ENCODE measurements at regions not wholly inside any gene's neighbourhood (a gene's known extent, or its start where the extent isn't known, plus 50 kb on each side); places are given as distances from the start of the nearest gene placed in this dataset.

- H3K9me3 ChIP-seq, result no peaks in the 10 kb centered on the region
- no peaks in the 10 kb centered on the region for H3K36me3 ChIP-seq
- H3K27me3 ChIP-seq, result no peaks in the 10 kb centered on the region
- no peak overlapping the region for H3K4me3 ChIP-seq
- TF ChIP-seq POLR2A (IDR thresholded peaks at IDR 0.05), result no peak
- TF ChIP-seq CTCF (IDR thresholded peaks at IDR 0.05), result no peak
- intact Hi-C loops (cut with DNase I; ENCODE audit: low total_unique reads), result no loop called here
- no peak for DNase-seq
- H3K4me1 ChIP-seq, result no peaks in the 10 kb centered on the region
- no peak overlapping the region for H3K27ac ChIP-seq
Observed at GRCh38 chr6:168866534-168866933, 387.1 kb downstream of the THBS2 start.

- TF ChIP-seq CTCF (IDR thresholded peaks at IDR 0.05) (no peak), POLR2A (IDR thresholded peaks at IDR 0.05) (no peak)
- H3K27me3 ChIP-seq, result no peaks in the 10 kb centered on the region
- no peaks in the 10 kb centered on the region for H3K4me1 ChIP-seq
- H3K4me3 ChIP-seq, result no peak overlapping the region
- no peak for DNase-seq
- no peak overlapping the region for H3K27ac ChIP-seq
- no peaks in the 10 kb centered on the region for H3K9me3 ChIP-seq
- intact Hi-C loops (cut with DNase I; ENCODE audit: low total_unique reads), result no loop called here
- H3K36me3 ChIP-seq, result no peaks in the 10 kb centered on the region
Observed at GRCh38 chr6:168865522-168865921, 388.1 kb downstream of the THBS2 start.

DNA sequence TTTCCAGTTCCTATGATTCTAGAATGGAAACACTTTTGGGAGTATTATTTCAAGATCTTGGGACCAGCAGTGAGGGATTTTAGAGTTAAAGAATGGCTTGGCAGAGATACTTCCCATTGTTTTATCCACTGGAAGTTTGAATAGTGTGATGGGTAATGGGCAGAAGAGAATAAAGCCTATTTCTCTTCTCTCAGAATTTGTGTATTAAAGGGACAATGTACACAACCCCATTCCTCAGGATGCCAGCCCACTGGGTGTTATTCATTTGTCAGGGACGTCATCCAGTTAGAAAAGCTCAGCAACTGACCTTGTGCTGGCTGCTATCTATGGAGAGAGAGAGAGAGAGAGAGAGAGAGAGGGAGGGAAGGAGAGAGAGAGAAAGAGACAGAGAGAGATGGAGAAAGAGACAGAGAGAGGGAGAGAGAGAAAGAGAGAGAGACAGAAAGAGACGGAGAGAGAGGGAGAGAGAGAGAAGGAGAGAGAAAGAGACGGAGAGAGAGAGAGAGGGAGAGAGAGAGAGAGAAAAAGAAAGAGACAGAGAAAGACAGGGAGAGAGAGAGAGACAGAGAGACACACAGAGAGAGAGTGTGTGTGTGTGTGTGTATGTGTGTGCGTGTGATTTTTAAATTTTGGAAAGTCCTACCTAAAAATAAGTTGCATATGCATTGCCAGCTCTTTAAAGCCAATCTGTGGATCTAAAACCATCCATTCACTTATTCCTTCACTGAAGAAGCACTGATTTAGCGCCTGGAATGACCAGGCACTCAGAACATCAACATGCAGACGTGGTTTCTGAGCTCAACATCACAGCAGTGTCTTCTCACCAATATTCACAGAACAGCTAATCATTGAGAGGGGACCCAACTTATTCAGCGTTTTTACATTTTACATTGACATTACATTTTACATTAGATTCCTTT, 388.8 kb downstream of the THBS2 start:
- H3K4me1 ChIP-seq, result no peaks in the 10 kb centered on the region
- no peak overlapping the region for H3K27ac ChIP-seq
- H3K27me3 ChIP-seq, result no peaks in the 10 kb centered on the region
- no peaks in the 10 kb centered on the region for H3K36me3 ChIP-seq
- H3K4me3 ChIP-seq, result no peak overlapping the region
- no peaks in the 10 kb centered on the region for H3K9me3 ChIP-seq
- intact Hi-C loops (cut with DNase I; ENCODE audit: low total_unique reads), result no loop called here
- DNase-seq, result no peak
- TF ChIP-seq POLR2A (IDR thresholded peaks at IDR 0.05) (no peak), CTCF (IDR thresholded peaks at IDR 0.05) (no peak)

DNA sequence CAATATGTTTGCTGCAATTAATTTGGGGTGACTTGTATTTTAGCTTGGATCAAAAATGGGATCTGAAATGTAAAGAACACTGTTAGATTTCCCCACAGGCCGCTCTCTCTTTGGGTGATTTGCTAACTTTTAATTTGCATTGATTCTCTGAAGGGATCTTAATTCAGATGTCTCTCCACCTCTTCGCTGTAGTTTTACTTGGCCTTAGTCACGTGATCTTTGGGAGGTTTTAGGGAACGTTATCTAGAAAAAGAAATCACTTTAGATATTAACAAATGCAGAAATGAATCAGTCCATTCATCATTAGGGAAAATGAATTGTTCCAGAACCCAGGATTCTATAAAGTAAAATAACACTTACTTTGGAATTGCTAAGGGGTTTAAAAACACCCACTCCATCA, 390.2 kb downstream of the THBS2 start:
- intact Hi-C loops (cut with DNase I; ENCODE audit: low total_unique reads), result no loop called here
- no peak overlapping the region for H3K27ac ChIP-seq
- no peaks in the 10 kb centered on the region for H3K4me1 ChIP-seq
- H3K36me3 ChIP-seq, result no peaks in the 10 kb centered on the region
- TF ChIP-seq POLR2A (IDR thresholded peaks at IDR 0.05) (no peak), CTCF (IDR thresholded peaks at IDR 0.05) (no peak)
- H3K4me3 ChIP-seq, result no peak overlapping the region
- DNase-seq, result no peak
- no peaks in the 10 kb centered on the region for H3K27me3 ChIP-seq
- H3K9me3 ChIP-seq, result no peaks in the 10 kb centered on the region

- intact Hi-C loops (cut with DNase I; ENCODE audit: low total_unique reads), result no loop called here
- DNase-seq, result no peak
- H3K27me3 ChIP-seq, result no peaks in the 10 kb centered on the region
- H3K27ac ChIP-seq, result no peak overlapping the region
- H3K4me3 ChIP-seq, result no peak overlapping the region
- no peaks in the 10 kb centered on the region for H3K4me1 ChIP-seq
- no peaks in the 10 kb centered on the region for H3K36me3 ChIP-seq
- TF ChIP-seq CTCF (IDR thresholded peaks at IDR 0.05) (no peak), POLR2A (IDR thresholded peaks at IDR 0.05) (no peak)
- no peaks in the 10 kb centered on the region for H3K9me3 ChIP-seq
Observed at GRCh38 chr6:168862346-168862980, 391.2 kb downstream of the THBS2 start.
